ENCODE measurements at regions not wholly inside any gene's neighbourhood (a gene's known extent, or its start where the extent isn't known, plus 50 kb on each side); places are given as distances from the start of the nearest gene placed in this dataset.

- no peak for TF ChIP-seq CTCF (IDR thresholded peaks at IDR 0.05; ENCODE audit: unreplicated experiment)
- Mint-ChIP-seq H3K4me1 (ENCODE audit: low read depth, unreplicated experiment) (no peaks in the 10 kb centered on the region), H3K9me3 (ENCODE audit: low read depth, unreplicated experiment) (no peaks in the 10 kb centered on the region), H3K36me3 (ENCODE audit: insufficient read depth, unreplicated experiment) (no peaks in the 10 kb centered on the region), H3K4me3 (ENCODE audit: low read depth, unreplicated experiment) (no peak overlapping the region), H3K27me3 (ENCODE audit: unreplicated experiment) (no peaks in the 10 kb centered on the region), H3K27ac (ENCODE audit: unreplicated experiment) (no peak overlapping the region)
- no peak for DNase-seq
- CTCF ChIA-PET: no interaction called here
- no TSS peak for BruUV-seq (replicated peaks)
- intact Hi-C loops (cut with micrococcal nuclease; ENCODE audit: unreplicated experiment): no loop called here
These were observed 55.3 kb upstream of the TRPM1 start for GRCh38 chr15:31156808-31157207.

DNA sequence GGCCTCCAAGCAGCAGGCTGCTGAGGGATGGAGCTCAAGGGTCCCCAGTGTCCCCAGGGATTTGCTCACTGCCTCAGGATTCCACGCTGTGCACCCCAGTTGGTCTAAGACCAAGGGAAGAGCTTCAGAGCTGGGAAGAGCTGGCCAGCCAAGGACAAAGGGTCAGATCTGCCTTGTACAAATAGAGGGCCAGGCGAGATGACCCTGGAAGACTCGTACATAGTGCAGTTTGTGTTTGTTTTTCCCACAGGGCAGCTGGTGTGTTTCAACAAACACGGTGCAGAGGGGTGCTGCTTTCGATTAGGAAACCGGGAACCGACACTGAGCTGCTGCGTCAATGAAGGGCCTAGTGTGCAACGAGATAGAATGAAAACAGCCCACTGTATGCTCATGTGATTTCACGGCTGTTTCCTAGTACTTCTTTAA lies 56.1 kb upstream of the TRPM1 start:
- intact Hi-C loops (cut with micrococcal nuclease; ENCODE audit: unreplicated experiment): no loop called here
- H3K27me3 Mint-ChIP-seq (ENCODE audit: unreplicated experiment): no peaks in the 10 kb centered on the region
- no peak for DNase-seq
- H3K9me3 Mint-ChIP-seq (ENCODE audit: low read depth, unreplicated experiment): no peaks in the 10 kb centered on the region
- H3K27ac Mint-ChIP-seq (ENCODE audit: unreplicated experiment): no peak overlapping the region
- no peaks in the 10 kb centered on the region for H3K4me1 Mint-ChIP-seq (ENCODE audit: low read depth, unreplicated experiment)
- no peak overlapping the region for H3K4me3 Mint-ChIP-seq (ENCODE audit: low read depth, unreplicated experiment)
- H3K36me3 Mint-ChIP-seq (ENCODE audit: insufficient read depth, unreplicated experiment): no peaks in the 10 kb centered on the region
- no peak for TF ChIP-seq CTCF (IDR thresholded peaks at IDR 0.05; ENCODE audit: unreplicated experiment)
- no TSS peak for BruUV-seq (replicated peaks)
- CTCF ChIA-PET: no interaction called here

- CTCF ChIA-PET: no interaction called here
- no TSS peak for BruUV-seq (replicated peaks)
- intact Hi-C loops (cut with micrococcal nuclease; ENCODE audit: unreplicated experiment): no loop called here
- DNase-seq: no peak
- H3K27ac Mint-ChIP-seq (ENCODE audit: unreplicated experiment): no peak overlapping the region
- H3K36me3 Mint-ChIP-seq (ENCODE audit: insufficient read depth, unreplicated experiment): no peaks in the 10 kb centered on the region
- H3K27me3 Mint-ChIP-seq (ENCODE audit: unreplicated experiment): no peaks in the 10 kb centered on the region
- no peaks in the 10 kb centered on the region for H3K4me1 Mint-ChIP-seq (ENCODE audit: low read depth, unreplicated experiment)
- H3K9me3 Mint-ChIP-seq (ENCODE audit: low read depth, unreplicated experiment): no peaks in the 10 kb centered on the region
- no peak overlapping the region for H3K4me3 Mint-ChIP-seq (ENCODE audit: low read depth, unreplicated experiment)
- TF ChIP-seq CTCF (IDR thresholded peaks at IDR 0.05; ENCODE audit: unreplicated experiment): no peak
These were observed 57.5 kb upstream of the TRPM1 start for GRCh38 chr15:31158858-31159569.

DNA sequence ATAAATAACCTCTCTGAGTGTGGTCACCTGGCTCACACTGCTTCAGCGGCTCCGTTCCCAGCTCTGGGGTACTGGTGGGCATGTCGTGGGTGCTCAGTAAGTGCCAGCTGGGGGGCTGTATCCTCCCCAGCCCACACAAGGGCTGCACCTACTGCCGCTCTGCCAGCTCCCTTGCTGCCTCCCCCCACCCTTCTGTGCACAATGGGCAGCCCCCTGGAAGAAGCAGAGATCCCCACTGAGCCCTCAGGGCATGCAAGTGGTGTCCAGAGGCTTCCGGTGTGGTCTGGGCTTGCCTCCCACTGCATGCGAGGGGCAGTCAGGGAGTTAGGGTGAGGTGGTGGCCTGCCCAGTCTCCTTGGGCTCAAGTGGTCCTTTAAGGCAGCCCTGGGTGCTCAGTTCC lies 58.3 kb upstream of the TRPM1 start:
- Mint-ChIP-seq H3K36me3 (ENCODE audit: insufficient read depth, unreplicated experiment) (no peaks in the 10 kb centered on the region), H3K4me3 (ENCODE audit: low read depth, unreplicated experiment) (no peak overlapping the region), H3K27ac (ENCODE audit: unreplicated experiment) (no peak overlapping the region), H3K27me3 (ENCODE audit: unreplicated experiment) (no peaks in the 10 kb centered on the region), H3K4me1 (ENCODE audit: low read depth, unreplicated experiment) (no peaks in the 10 kb centered on the region), H3K9me3 (ENCODE audit: low read depth, unreplicated experiment) (no peaks in the 10 kb centered on the region)
- intact Hi-C loops (cut with micrococcal nuclease; ENCODE audit: unreplicated experiment): no loop called here
- no peak for TF ChIP-seq CTCF (IDR thresholded peaks at IDR 0.05; ENCODE audit: unreplicated experiment)
- CTCF ChIA-PET: no interaction called here
- DNase-seq: no peak
- BruUV-seq (replicated peaks): no TSS peak
